ENCODE measurements at regions not wholly inside any gene's neighbourhood (a gene's known extent, or its start where the extent isn't known, plus 50 kb on each side); places are given as distances from the start of the nearest gene placed in this dataset.

DNA sequence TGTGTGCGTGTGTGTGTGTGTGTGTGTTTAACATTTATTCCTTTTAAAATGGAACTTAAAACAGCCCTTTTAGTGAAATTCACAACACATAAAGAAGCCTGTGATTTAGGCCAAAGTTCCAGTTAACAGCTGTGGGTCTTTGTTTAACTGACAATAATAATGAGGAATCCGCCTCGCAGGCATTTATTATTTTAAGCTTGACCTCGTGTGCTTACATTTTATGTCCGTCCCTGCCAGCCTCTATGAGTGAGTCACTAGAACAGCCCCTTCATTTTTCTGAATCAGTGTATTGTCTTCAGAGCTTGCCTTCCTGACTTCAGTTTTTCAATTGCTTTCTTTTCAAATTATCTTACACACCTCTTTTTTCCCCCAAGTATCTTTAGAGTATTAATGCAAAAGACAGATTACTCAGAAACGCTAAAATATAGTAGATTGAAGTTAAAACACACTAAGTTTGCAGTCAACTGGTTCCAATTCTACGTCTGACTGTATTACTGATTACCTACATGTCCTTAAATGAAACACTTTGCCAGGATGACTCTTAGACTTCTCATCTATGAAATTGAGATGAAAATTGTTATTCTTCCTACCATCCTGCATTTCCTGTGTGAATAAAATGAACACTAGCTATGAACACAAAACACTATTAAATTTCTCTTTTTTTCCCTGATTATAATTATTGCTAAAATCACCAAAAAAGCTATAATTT is 319.6 kb upstream of the HS3ST1 start:
- Histone ChIP-seq H3K14ac (ENCODE audit: insufficient read length) (no peak overlapping the region), H3K56ac (replicated peaks; ENCODE audit: insufficient read length, low read depth, low read length) (no peak overlapping the region), H3K27me3 (replicated peaks in 1 of 4; ENCODE audit: control insufficient read depth in 3 of 4, extremely low read depth in 1 of 4, insufficient read depth in 3 of 4, low read length in 3 of 4) (no peaks in the 10 kb centered on the region), H3K18ac (ENCODE audit: extremely low read depth, low read length) (no peak overlapping the region), H2BK12ac (ENCODE audit: low read depth, low read length) (no peak overlapping the region), H4K8ac (ENCODE audit: extremely low read depth, insufficient read depth, low read length) (no peak overlapping the region), H2BK5ac (ENCODE audit: low read depth, low read length) (no peak overlapping the region), H3K79me1 (ENCODE audit: low read depth, low read length) (no peaks in the 10 kb centered on the region), H2AK5ac (ENCODE audit: low read depth, low read length) (no peak overlapping the region), H3K27ac (ENCODE audit: low read depth, low read length) (no peak overlapping the region), H3K4me2 (ENCODE audit: insufficient read depth in 1 of 2, low read depth in 2 of 2, low read length in 2 of 2) (no peak overlapping the region), H3K9ac (replicated peaks in 1 of 4; ENCODE audit: extremely low read depth in 1 of 4, low read depth in 3 of 4, low read length in 3 of 4) (no peak overlapping the region), H3K23ac (ENCODE audit: insufficient read length) (no peak overlapping the region), H3K79me2 (ENCODE audit: control insufficient read depth in 1 of 2, insufficient read depth in 2 of 2, low read length in 2 of 2) (no peaks in the 10 kb centered on the region), H3K9me3 (ENCODE audit: insufficient read depth in 2 of 2, low read depth in 1 of 2, low read length in 1 of 2) (no peaks in the 10 kb centered on the region), H3K4me3 (ENCODE audit: extremely low read depth in 1 of 4, insufficient read depth in 2 of 4, low read depth in 3 of 4, low read length in 4 of 4) (no peak overlapping the region), H4K5ac (ENCODE audit: insufficient read length, low read depth, low read length) (no peak overlapping the region), H2BK120ac (replicated peaks; ENCODE audit: low read depth, low read length) (no peak overlapping the region), H3K4ac (replicated peaks; ENCODE audit: insufficient read length, low read depth, low read length) (no peak overlapping the region), H3K23me2 (ENCODE audit: low read depth, low read length) (no peaks in the 10 kb centered on the region), H4K91ac (replicated peaks; ENCODE audit: insufficient read length, low read length) (no peak overlapping the region), H2AFZ (ENCODE audit: low read length) (no peak overlapping the region), H3K36me3 (ENCODE audit: control insufficient read depth in 2 of 4, insufficient read depth in 4 of 4, low read length in 3 of 4) (no peaks in the 10 kb centered on the region), H2BK15ac (ENCODE audit: low read length) (no peak overlapping the region), H4K20me1 (replicated peaks in 1 of 2; ENCODE audit: control insufficient read depth in 1 of 2, insufficient read depth in 2 of 2, low read length in 2 of 2) (no peaks in the 10 kb centered on the region), H2BK20ac (ENCODE audit: low read length) (no peak overlapping the region), H3K4me1 (replicated peaks in 1 of 4; ENCODE audit: control insufficient read depth in 3 of 4, insufficient read depth in 4 of 4, low read length in 3 of 4) (no peaks in the 10 kb centered on the region)
- ChIA-PET POLR2A (ENCODE audit: partially characterized antibody) (no interaction called here), CTCF (ENCODE audit: partially characterized antibody) (interaction anchor here (1.3 kb wide), 1 partner anchor 18 kb away, joined by 3 read pairs; no protein-coding TSS in a partner anchor)
- TF ChIP-seq HDAC6 (IDR thresholded peaks at IDR 0.05; ENCODE audit: low read depth, low read length), result no peak
- 84% methylated on average over 7 of the region's 7 CpGs; no CpG with 5 or more reads in 1 of the 2 experiments for WGBS, 2 experiments (ENCODE audit: extremely low coverage in 1 of 2, insufficient coverage in 1 of 2, insufficient read length in 1 of 2, insufficient replicate concordance in 2 of 2, low coverage in 1 of 2, low lambda C conversion rate in 2 of 2, missing lambda C conversion rate in 1 of 2)
- FAIRE-seq (no peak), DNase-seq (ENCODE audit: low read depth in 1 of 2, low spot score in 2 of 2) (no peak)
